ENCODE measurements at regions not wholly inside any gene's neighbourhood (a gene's known extent, or its start where the extent isn't known, plus 50 kb on each side); places are given as distances from the start of the nearest gene placed in this dataset.

DNA sequence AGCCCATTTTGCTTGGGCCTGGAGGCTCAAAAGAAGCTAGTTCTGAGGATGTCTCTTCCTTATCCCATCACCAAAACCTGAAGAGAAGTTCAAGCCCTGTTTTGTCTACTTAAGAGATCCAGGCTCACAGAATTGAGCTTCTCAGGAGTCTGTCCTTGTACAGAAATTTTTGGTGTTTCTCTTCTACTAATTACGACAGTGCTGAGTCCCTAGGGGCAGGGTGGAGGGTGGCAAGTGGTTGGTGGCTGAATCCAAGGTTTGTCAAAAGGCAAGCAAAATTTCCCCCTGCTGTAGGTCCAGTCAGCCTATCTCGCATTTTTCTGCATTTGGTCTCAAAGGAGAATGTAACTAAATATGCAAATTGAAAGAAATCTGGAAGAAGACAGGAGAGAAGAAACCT, 377.9 kb downstream of the SMARCA1 start:
- H3K9me3 ChIP-seq (replicated peaks in 1 of 11) = no peaks in the 10 kb centered on the region
- no peak overlapping the region for H3K27ac ChIP-seq
- no peak overlapping the region for H3K4me2 ChIP-seq
- no peaks in the 10 kb centered on the region for H3K36me3 ChIP-seq
- peaks cover 0 to 4% (median 0%) of the 10 kb centered on the region in 11 experiments; a peak in 1 of 22 replicates for H4K20me1 ChIP-seq
- H3K27me3 ChIP-seq = peaks cover 78 to 100% (median 98%) of the 10 kb centered on the region in 11 experiments
- no peak for TF ChIP-seq Cebpa-rat (IDR thresholded peaks at IDR 0.05)
- H3K9ac ChIP-seq = no peak overlapping the region
- H3K4me3 ChIP-seq = no peak overlapping the region
- H3K4me1 ChIP-seq = no peaks in the 10 kb centered on the region

DNA sequence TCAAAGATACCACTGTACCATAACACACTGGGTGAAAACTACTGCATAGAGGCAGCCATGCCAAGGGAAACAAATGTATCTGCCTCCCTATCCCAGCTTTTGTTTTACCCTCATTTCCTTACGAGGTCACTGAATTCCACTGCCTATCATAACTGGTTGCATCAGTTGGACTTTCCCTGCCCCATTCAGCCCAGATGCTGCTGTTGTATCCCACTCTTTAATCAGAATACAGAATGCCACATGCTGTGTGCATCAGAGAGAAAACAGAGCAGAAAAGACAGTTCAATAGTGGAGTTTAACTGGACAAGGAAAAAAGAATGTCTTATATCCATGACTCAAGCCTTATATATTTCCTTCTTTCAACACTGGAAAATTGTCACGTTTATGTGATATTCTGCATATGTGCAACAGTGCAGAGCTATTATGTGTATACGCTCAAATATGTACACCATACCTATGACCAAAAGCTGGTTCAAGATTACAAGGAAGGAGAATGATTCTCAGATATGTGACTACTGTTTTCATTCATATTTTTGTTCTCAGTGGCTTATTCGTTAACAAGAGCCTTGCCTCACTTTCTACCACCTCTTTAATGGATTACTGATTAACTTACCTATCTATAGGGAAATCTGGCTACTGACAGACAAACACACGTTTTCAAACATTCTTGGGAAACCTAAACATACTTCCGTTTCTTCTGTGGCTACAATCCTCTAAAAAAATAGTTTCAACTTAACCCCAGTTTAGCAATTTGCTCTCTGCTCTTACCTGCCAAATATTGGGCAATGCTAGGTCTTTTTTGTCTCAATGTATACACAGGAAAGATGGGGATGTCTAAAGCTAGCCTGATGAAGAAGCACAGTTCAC, 378.9 kb downstream of the SMARCA1 start:
- TF ChIP-seq Cebpa-rat (IDR thresholded peaks at IDR 0.05) = no peak
- no peak overlapping the region for H3K27ac ChIP-seq
- no peak overlapping the region for H3K4me2 ChIP-seq
- H3K9me3 ChIP-seq (replicated peaks in 1 of 11) = no peaks in the 10 kb centered on the region
- no peaks in the 10 kb centered on the region for H3K4me1 ChIP-seq
- no peak overlapping the region for H3K9ac ChIP-seq
- peaks cover 79 to 100% (median 97%) of the 10 kb centered on the region in 11 experiments for H3K27me3 ChIP-seq
- no peaks in the 10 kb centered on the region for H3K36me3 ChIP-seq
- H3K4me3 ChIP-seq = no peak overlapping the region
- H4K20me1 ChIP-seq = peaks cover 0 to 4% (median 0%) of the 10 kb centered on the region in 11 experiments; a peak in 1 of 22 replicates

DNA sequence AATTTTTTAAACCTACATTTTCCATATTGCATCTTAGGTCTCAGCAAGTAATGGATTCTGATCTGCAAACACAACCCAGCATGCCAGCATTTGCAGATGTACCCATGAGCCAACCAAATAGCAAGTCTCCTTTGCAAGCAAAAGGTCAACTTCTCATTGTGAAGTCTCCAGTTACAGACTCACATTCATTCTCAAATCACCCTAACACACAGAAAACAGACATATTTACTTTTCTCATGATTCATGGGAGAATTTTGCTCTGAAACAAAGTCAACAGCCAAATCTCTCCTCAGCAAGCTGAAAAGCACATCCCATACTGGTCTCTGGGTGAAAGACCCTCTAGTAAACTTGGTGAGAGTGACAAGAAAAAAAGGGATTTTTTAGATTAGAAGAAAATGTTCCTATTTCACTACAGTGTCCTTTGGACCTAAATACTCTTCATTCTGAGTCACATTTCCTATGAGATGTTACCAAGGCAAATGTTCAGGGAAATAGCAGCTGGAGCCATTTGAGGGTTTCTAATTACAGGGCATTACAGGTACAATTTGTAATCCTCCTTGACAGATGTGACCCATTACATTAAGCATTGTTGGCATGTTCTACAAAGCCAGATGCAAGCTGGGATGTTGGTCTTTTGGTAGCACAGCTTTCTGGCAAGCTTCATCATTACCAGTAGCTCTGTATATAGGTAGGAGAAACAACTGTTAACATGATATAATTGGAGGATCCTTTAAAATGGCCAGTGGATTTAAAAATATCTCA, 383.3 kb downstream of the SMARCA1 start:
- Histone ChIP-seq H3K27ac (no peak overlapping the region), H3K9ac (no peak overlapping the region)

DNA sequence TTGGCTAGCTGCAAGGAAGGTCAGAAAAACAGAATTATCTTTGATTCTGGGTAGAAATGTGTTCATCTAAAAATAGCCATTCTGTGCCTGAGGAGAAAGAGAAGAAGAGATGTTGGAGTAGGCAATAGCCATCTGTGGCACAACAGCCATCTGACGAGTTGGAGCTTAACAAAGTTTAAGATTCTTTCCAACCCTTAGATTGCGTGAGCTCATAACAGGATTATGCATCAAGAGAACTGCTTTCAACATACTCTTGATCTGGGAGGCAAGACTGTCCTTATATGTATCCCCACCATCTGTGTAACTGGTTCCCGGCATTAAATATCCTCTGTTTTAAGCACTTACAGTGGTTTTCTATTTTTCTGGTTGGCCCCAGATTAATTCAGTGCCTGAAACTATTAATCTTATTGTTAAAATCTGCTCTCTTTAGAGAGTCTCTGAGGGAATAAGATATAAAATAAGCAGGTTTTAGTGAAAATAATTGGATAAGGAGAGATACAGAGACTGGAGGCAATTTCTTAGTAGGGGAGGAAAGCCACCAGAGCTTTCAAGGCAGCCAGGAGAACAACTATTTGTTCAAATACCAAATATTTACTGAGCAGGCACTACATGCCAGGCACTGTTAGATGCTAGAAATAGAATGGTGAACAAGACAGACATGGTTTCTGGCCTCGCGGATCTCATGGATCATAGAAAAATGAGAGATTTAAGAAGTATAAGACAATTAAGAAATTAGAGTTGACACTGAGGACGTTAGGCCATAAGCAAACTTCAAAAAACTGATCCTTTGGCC, 398.0 kb downstream of the SMARCA1 start:
- no peaks in the 10 kb centered on the region for H3K9me3 ChIP-seq (replicated peaks in 1 of 11)
- no peak overlapping the region for H3K27ac ChIP-seq
- no peak overlapping the region for H3K9ac ChIP-seq
- H3K27me3 ChIP-seq = peaks cover 94 to 100% (median 98%) of the 10 kb centered on the region in 11 experiments
- no peak overlapping the region for H3K4me2 ChIP-seq
- no peaks in the 10 kb centered on the region for H3K4me1 ChIP-seq
- TF ChIP-seq Cebpa-rat (IDR thresholded peaks at IDR 0.05) = no peak
- no peak overlapping the region for H3K4me3 ChIP-seq
- H3K36me3 ChIP-seq = no peaks in the 10 kb centered on the region
- H4K20me1 ChIP-seq = no peaks in the 10 kb centered on the region; a peak in 1 of 22 replicates

More for the DNA sequence above, 383.3 kb downstream of the SMARCA1 start:
- Histone ChIP-seq H4K20me1 (peaks cover 0 to 4% (median 0%) of the 10 kb centered on the region in 11 experiments; a peak in 1 of 22 replicates), H3K4me2 (no peak overlapping the region), H3K36me3 (no peaks in the 10 kb centered on the region), H3K27me3 (peaks cover 93 to 100% (median 99%) of the 10 kb centered on the region in 11 experiments), H3K4me3 (no peak overlapping the region), H3K4me1 (no peaks in the 10 kb centered on the region), H3K9me3 (replicated peaks in 1 of 11) (no peaks in the 10 kb centered on the region)
- TF ChIP-seq Cebpa-rat (IDR thresholded peaks at IDR 0.05) = no peak

DNA sequence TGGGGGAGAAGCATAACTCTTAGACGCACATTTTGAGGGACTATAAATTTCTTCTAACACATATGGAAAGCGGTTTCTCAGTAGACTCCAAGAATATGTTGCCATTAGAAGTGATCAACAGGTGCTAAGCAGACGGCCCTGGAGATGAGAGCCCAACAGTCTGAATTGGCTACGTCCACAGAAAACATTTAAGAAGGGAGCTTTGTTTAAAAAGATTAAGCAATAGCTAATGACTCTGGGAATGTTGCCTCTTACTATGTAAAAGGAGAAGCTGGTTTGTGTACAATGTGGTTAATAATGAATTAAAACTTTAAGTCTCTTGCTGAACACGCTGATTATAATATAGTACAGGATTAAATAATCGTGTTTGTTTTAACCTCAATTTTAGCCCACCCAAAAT, 399.5 kb downstream of the SMARCA1 start:
- Histone ChIP-seq H3K4me2 (no peak overlapping the region), H3K27ac (no peak overlapping the region)

DNA sequence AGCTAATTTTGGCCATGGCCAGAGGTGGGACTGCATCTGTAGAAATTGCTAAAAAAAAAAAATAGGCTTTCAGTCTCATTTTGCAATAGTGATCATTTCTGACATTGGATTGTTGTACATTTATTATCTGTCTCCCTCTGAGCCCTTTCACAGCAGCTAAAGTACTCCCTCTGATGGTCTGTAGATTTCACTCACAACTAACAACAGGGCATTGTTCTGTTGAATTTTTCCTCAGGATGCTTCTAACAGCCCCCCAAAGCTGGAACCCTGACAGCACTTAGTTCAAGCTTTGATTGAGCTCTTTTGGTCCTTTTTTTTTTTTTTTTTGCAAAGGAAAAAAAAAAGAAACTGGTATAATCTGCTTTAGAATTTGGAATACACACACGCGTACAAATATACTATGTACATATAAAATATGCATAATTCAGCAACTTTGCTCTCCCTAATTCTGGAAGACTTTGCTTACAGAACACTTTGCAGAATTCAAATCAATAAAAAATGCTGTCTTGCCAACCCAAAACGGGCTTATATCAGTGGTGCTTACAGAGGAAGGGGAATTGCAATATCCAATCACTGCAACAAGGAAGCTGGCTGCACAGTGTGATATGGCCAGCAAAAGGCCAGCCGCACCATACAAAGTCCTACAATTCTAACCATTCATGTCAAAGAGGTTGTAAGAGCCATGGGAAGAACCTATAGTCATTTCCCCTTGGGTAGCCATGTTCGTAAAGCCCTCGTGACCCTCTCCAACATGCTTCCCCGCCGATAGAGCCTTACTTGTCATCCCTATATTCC, 406.4 kb downstream of the SMARCA1 start:
- H3K4me1 ChIP-seq = no peaks in the 10 kb centered on the region
- H3K9ac ChIP-seq = no peak overlapping the region
- H3K27ac ChIP-seq = no peak overlapping the region
- TF ChIP-seq Cebpa-rat (IDR thresholded peaks at IDR 0.05) = no peak
- H3K27me3 ChIP-seq = peaks cover 71 to 100% (median 92%) of the 10 kb centered on the region in 11 experiments
- H4K20me1 ChIP-seq = peaks cover 0 to 7% (median 0%) of the 10 kb centered on the region in 11 experiments; a peak in 5 of 22 replicates
- H3K4me2 ChIP-seq = no peak overlapping the region
- H3K4me3 ChIP-seq = no peak overlapping the region
- H3K9me3 ChIP-seq (replicated peaks in 1 of 11) = no peaks in the 10 kb centered on the region
- no peaks in the 10 kb centered on the region for H3K36me3 ChIP-seq

More for the DNA sequence above, 399.5 kb downstream of the SMARCA1 start:
- H3K4me3 ChIP-seq = no peak overlapping the region
- no peak for TF ChIP-seq Cebpa-rat (IDR thresholded peaks at IDR 0.05)
- H3K4me1 ChIP-seq = no peaks in the 10 kb centered on the region
- H3K36me3 ChIP-seq = no peaks in the 10 kb centered on the region
- no peaks in the 10 kb centered on the region; a peak in 3 of 22 replicates for H4K20me1 ChIP-seq
- no peak overlapping the region for H3K9ac ChIP-seq
- no peaks in the 10 kb centered on the region for H3K9me3 ChIP-seq (replicated peaks in 1 of 11)
- H3K27me3 ChIP-seq = peaks cover 94 to 100% (median 98%) of the 10 kb centered on the region in 11 experiments

DNA sequence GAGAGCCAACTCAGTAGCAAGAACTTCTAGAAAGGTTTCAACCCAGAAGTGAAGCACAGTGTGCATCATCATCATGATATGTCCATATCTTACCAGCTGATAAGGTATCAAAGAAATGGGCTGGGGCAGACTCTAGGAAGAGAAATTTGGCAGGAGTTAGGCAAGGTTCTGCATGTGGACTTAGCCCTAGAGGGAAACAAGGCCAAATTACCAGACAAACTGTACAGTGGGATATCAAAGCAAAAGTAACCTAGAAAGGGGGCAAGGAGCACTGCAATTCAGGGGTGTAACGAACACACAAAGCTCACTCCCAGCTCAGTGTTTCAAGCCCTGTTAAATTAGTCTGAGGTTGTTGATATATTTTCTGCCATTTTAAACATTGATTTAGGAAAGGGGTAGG, 407.4 kb downstream of the SMARCA1 start:
- Histone ChIP-seq H3K4me3 (no peak overlapping the region), H3K27ac (no peak overlapping the region), H3K9me3 (replicated peaks in 1 of 11) (no peaks in the 10 kb centered on the region), H3K36me3 (no peaks in the 10 kb centered on the region), H4K20me1 (peaks cover 0 to 7% (median 0%) of the 10 kb centered on the region in 11 experiments; a peak in 5 of 22 replicates), H3K4me1 (no peaks in the 10 kb centered on the region), H3K4me2 (no peak overlapping the region), H3K9ac (no peak overlapping the region), H3K27me3 (peaks cover 73 to 100% (median 93%) of the 10 kb centered on the region in 11 experiments)
- no peak for TF ChIP-seq Cebpa-rat (IDR thresholded peaks at IDR 0.05)

DNA sequence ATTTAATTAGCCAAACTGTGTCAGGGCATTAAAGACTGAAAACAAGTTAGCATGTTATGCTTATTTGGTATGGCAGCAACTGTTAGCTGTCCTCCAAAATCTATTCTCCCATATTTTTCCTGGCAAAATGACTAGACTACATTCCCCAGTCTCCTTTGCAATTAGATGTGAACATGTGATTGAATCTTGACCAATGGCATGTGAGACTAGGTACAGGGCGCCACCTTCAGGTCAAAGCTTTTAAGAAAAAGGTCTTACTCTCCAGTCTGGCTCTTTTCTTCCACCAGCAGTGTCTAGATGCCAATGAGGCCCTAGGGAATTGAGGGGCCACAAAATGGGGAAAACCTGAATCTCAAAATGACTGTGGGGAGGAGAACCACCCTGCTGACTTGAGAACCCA, 408.2 kb downstream of the SMARCA1 start:
- no peaks in the 10 kb centered on the region for H3K4me1 ChIP-seq

More for the DNA sequence above, 408.2 kb downstream of the SMARCA1 start:
- H3K9me3 ChIP-seq (replicated peaks in 1 of 11) = no peaks in the 10 kb centered on the region
- H3K27me3 ChIP-seq = peaks cover 77 to 100% (median 96%) of the 10 kb centered on the region in 11 experiments
- H3K4me3 ChIP-seq = no peak overlapping the region
- no peaks in the 10 kb centered on the region for H3K36me3 ChIP-seq
- H3K9ac ChIP-seq = no peak overlapping the region
- peaks cover 0 to 7% (median 0%) of the 10 kb centered on the region in 11 experiments; a peak in 5 of 22 replicates for H4K20me1 ChIP-seq
- H3K4me2 ChIP-seq = no peak overlapping the region
- no peak for TF ChIP-seq Cebpa-rat (IDR thresholded peaks at IDR 0.05)
- H3K27ac ChIP-seq = no peak overlapping the region

Data from BLaER1 treated with 17β-estradiol and CSF1 and Interleukin-3, amounts not matched to agents 10 nM and 100 nM (cell line).